ENCODE measurements at regions not wholly inside any gene's neighbourhood (a gene's known extent, or its start where the extent isn't known, plus 50 kb on each side); places are given as distances from the start of the nearest gene placed in this dataset.

DNA sequence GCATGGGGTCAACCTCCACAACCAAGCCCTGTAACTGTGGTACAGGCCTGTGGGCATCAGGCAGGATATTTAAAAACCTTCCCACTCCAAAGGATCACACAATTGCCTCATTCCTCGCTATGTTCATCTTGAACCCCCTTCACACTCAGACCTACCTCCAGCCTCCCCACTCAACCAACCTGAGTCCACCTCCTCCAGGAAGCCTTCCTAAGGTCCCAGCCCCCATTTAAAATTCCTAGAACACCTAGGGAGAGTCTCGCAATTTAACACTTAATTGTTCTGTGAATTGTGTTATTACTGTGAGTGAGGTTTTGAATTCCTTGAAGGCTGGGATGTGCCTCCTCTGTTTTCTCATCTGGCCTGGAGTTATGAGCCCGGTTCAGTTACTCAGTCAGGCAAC is 93.1 kb upstream of the SMNDC1 start:
- no peak for DNase-seq
- Histone ChIP-seq H3K9ac (ENCODE audit: insufficient read depth in 1 of 2, low read length in 2 of 2) (no peak overlapping the region), H3K4me3 (no peak overlapping the region), H3K4me1 (ENCODE audit: control insufficient read depth in 5 of 5, insufficient read depth in 5 of 5, low read length in 5 of 5) (peaks cover 0 to 15% (median 0%) of the 10 kb centered on the region in 5 donors), H3K27me3 (ENCODE audit: control insufficient read depth in 3 of 3, insufficient read depth in 3 of 3, low read length in 2 of 3) (peaks cover 0 to 3% (median 0%) of the 10 kb centered on the region in 3 donors), H3K36me3 (ENCODE audit: control insufficient read depth in 4 of 4, insufficient read depth in 4 of 4, low read length in 4 of 4) (no peaks in the 10 kb centered on the region), H3K9me3 (ENCODE audit: control insufficient read depth in 4 of 4, insufficient read depth in 3 of 4, low read length in 3 of 4) (no peaks in the 10 kb centered on the region), H3K27ac (ENCODE audit: low read depth in 1 of 2, low read length in 1 of 2) (peak overlapping the region in 1 of 2 donors; percentile 15)
- no peak for ATAC-seq (ENCODE audit: insufficient read depth, low FRiP score)
- no peak for TF ChIP-seq CTCF (IDR thresholded peaks at IDR 0.05; ENCODE audit: control extremely low read depth, extremely low read depth)
- WGBS, 2 donors, result 93 to 97% methylated on average over 3 of the region's 3 CpGs

DNA sequence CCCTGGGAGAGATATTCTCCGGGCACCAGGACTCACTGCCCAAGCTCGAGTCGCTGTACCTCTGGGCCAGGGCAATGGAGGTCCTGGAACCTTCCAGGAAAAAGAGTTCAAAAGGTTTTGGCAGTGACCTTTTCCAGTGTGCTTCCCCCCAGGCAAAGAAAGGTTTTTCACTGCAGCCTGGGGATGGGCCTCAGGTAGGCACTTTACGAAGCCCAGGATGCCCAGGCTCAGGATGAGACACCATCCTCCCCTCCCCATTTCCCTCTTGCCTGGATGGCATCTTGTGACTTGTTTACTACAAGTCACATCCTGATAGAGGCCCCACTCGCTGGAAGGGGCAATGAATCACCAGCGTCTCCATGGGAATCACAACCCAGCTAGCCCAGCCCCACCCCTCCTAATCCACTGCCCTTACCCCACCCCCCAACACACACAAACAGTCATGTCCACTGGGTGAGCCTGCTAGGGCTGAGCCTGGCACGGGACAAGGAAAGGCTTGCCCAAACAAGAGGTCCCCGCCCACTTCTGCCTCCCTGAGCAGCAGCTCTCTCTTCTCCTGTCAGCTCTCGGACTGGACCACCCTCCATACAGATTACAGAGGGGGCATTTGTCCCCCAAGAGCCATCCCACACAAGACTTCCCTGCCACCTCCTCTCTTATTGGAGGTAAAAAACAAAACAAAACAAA is 93.8 kb upstream of the SMNDC1 start:
- Histone ChIP-seq H3K27me3 (ENCODE audit: control insufficient read depth in 3 of 3, insufficient read depth in 3 of 3, low read length in 2 of 3) (no peaks in the 10 kb centered on the region), H3K27ac (ENCODE audit: low read depth in 1 of 2, low read length in 1 of 2) (peak overlapping the region in 1 of 2 donors; percentile 49), H3K4me3 (no peak overlapping the region), H3K9ac (ENCODE audit: insufficient read depth in 1 of 2, low read length in 2 of 2) (no peak overlapping the region), H3K9me3 (ENCODE audit: control insufficient read depth in 4 of 4, insufficient read depth in 3 of 4, low read length in 3 of 4) (no peaks in the 10 kb centered on the region), H3K4me1 (ENCODE audit: control insufficient read depth in 5 of 5, insufficient read depth in 5 of 5, low read length in 5 of 5) (peaks cover 0 to 14% (median 0%) of the 10 kb centered on the region in 5 donors), H3K36me3 (ENCODE audit: control insufficient read depth in 4 of 4, insufficient read depth in 4 of 4, low read length in 4 of 4) (no peaks in the 10 kb centered on the region)
- ATAC-seq (ENCODE audit: insufficient read depth, low FRiP score) (peak; percentile 74), DNase-seq (peak; percentile 26 to 60 (median 36))
- TF ChIP-seq CTCF (IDR thresholded peaks at IDR 0.05; ENCODE audit: control extremely low read depth, extremely low read depth), result no peak
- WGBS, 2 donors, result 51 to 64% methylated on average over 9 of the region's 9 CpGs

DNA sequence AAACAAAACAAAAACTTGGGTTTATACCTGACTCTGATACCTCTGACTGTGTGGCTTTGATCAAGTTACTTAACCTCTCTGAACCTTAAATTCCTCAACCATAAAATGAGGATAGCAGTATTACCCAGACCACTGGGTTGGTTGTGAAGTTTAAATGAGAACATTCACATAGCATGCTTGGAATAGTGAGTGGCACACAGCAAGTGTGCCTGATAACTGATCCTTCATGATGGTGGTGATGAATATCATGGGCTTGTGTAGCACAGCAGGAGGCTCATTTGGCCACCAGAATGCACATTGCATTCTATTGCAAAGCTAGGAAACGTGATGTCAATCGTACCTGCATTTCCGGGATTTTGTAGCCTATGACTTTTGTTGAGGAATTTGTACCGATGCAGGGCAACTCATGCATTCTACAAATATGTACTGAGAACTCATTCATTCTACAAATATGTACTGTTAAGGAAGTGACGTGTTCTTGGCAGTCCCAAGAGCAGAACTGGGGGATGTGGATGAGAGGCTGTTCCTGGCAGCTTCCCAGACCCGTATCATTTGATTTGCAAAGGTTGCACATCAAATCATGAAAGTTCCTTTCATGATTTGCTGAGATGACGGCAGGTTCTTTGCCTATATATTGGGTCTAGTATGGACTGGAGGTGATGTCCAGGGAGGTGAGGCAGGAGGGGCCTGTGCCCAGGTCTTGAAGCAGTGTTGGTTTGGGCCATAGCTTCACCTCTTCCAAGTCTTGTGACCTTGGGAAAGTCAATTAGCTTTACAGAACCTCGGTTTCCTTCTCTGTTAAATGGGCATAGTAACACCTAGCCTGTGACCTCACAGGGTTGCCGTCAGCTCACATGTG is 94.6 kb upstream of the SMNDC1 start:
- no peaks in the 10 kb centered on the region for H3K9me3 ChIP-seq (ENCODE audit: control insufficient read depth in 4 of 4, insufficient read depth in 3 of 4, low read length in 3 of 4)
- H3K27ac ChIP-seq (ENCODE audit: low read depth in 1 of 2, low read length in 1 of 2), result peak overlapping the region in 1 of 2 donors; percentile 69
- TF ChIP-seq CTCF (IDR thresholded peaks at IDR 0.05; ENCODE audit: control extremely low read depth, extremely low read depth), result no peak
- H3K27me3 ChIP-seq (ENCODE audit: control insufficient read depth in 3 of 3, insufficient read depth in 3 of 3, low read length in 2 of 3), result no peaks in the 10 kb centered on the region
- DNase-seq (peak; percentile 61 to 82 (median 71)), ATAC-seq (ENCODE audit: insufficient read depth, low FRiP score) (peak; percentile 42)
- no peak overlapping the region for H3K9ac ChIP-seq (ENCODE audit: insufficient read depth in 1 of 2, low read length in 2 of 2)
- no peaks in the 10 kb centered on the region for H3K36me3 ChIP-seq (ENCODE audit: control insufficient read depth in 4 of 4, insufficient read depth in 4 of 4, low read length in 4 of 4)
- H3K4me1 ChIP-seq (ENCODE audit: control insufficient read depth in 5 of 5, insufficient read depth in 5 of 5, low read length in 5 of 5), result peaks cover 0 to 13% (median 0%) of the 10 kb centered on the region in 5 donors
- H3K4me3 ChIP-seq, result no peak overlapping the region
- 48 to 66% methylated on average over 9 of the region's 9 CpGs for WGBS, 2 donors
